Glutamatergic neuron (in vitro differentiated cells): ENCODE measurements at regions not wholly inside any gene's neighbourhood (a gene's known extent, or its start where the extent isn't known, plus 50 kb on each side); places are given as distances from the start of the nearest gene placed in this dataset.

Source experiments
- DNase-seq: peaks from one replicate; pipeline ENCODE4 v3.0.0; 2022
- H3K27ac Mint-ChIP-seq: one replicate; pipeline ENCODE4 v1.8.0; 2020; ENCODE audit warnings: mild to moderate bottlenecking, mixed read lengths, inconsistent platforms; ENCODE audit not compliant: unreplicated experiment
- H3K27me3 Mint-ChIP-seq: one replicate; pipeline ENCODE4 v1.8.0; 2020; ENCODE audit warnings: mild to moderate bottlenecking, moderate library complexity, mixed read lengths, inconsistent platforms; ENCODE audit not compliant: unreplicated experiment
- H3K36me3 Mint-ChIP-seq: one replicate; pipeline ENCODE4 v1.8.0; 2020; ENCODE audit warnings: mild to moderate bottlenecking, mixed read lengths, inconsistent platforms; ENCODE audit not compliant: unreplicated experiment
- H3K4me1 Mint-ChIP-seq: one replicate; pipeline ENCODE4 v1.8.0; 2020; ENCODE audit warnings: mild to moderate bottlenecking, low read depth, mixed read lengths, inconsistent platforms; ENCODE audit not compliant: unreplicated experiment
- H3K4me3 Mint-ChIP-seq: one replicate; pipeline ENCODE4 v1.8.0; 2020; ENCODE audit warnings: mild to moderate bottlenecking, mixed read lengths, inconsistent platforms; ENCODE audit not compliant: unreplicated experiment
- H3K9me3 Mint-ChIP-seq: one replicate; pipeline ENCODE4 v1.8.0; 2020; ENCODE audit warnings: mild to moderate bottlenecking, moderate library complexity, mixed read lengths, inconsistent platforms; ENCODE audit not compliant: unreplicated experiment
- TF ChIP-seq, protein P1 (sequence below): fragments of 200-600 bp; sonication (generic); IDR thresholded peaks from one replicate; pipeline ENCODE4 v1.5.0; 2021; ENCODE audit not compliant: partially characterized antibody, unreplicated experiment

GRCh38 chr4:81351654-81352445, 119.9 kb downstream of the RASGEF1B start:
- H3K27me3 Mint-ChIP-seq = peaks cover 1% of the 10 kb centered on the region

GRCh38 chr4:81350040-81350439, 121.7 kb downstream of the RASGEF1B start:
- no peak for DNase-seq
- Mint-ChIP-seq H3K4me1 (peaks cover 21% of the 10 kb centered on the region), H3K27ac (no peak overlapping the region), H3K9me3 (peaks cover 3% of the 10 kb centered on the region), H3K4me3 (no peak overlapping the region), H3K36me3 (peaks cover 4% of the 10 kb centered on the region), H3K27me3 (peaks cover 4% of the 10 kb centered on the region)
- TF ChIP-seq, protein P1, sequence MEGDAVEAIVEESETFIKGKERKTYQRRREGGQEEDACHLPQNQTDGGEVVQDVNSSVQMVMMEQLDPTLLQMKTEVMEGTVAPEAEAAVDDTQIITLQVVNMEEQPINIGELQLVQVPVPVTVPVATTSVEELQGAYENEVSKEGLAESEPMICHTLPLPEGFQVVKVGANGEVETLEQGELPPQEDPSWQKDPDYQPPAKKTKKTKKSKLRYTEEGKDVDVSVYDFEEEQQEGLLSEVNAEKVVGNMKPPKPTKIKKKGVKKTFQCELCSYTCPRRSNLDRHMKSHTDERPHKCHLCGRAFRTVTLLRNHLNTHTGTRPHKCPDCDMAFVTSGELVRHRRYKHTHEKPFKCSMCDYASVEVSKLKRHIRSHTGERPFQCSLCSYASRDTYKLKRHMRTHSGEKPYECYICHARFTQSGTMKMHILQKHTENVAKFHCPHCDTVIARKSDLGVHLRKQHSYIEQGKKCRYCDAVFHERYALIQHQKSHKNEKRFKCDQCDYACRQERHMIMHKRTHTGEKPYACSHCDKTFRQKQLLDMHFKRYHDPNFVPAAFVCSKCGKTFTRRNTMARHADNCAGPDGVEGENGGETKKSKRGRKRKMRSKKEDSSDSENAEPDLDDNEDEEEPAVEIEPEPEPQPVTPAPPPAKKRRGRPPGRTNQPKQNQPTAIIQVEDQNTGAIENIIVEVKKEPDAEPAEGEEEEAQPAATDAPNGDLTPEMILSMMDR = no peak

More at GRCh38 chr4:81351654-81352445, 119.9 kb downstream of the RASGEF1B start:
- DNase-seq = peak; percentile 80
- Mint-ChIP-seq H3K36me3 (no peaks in the 10 kb centered on the region), H3K27ac (no peak overlapping the region), H3K4me1 (peaks cover 21% of the 10 kb centered on the region), H3K9me3 (peaks cover 1% of the 10 kb centered on the region), H3K4me3 (peak overlapping the region; percentile 30)
- TF ChIP-seq, protein P1 = peak; percentile 90

- H3K27me3 Mint-ChIP-seq = peaks cover 3% of the 10 kb centered on the region
- TF ChIP-seq, protein P1 = no peak
- peaks cover 3% of the 10 kb centered on the region for H3K9me3 Mint-ChIP-seq
- no peak overlapping the region for H3K4me3 Mint-ChIP-seq
- H3K27ac Mint-ChIP-seq = peak overlapping the region; percentile 1
- no peak for DNase-seq
- peaks cover 21% of the 10 kb centered on the region for H3K4me1 Mint-ChIP-seq
- H3K36me3 Mint-ChIP-seq = peaks cover 4% of the 10 kb centered on the region
These were observed 123.0 kb downstream of the RASGEF1B start for GRCh38 chr4:81348778-81349094.

DNA sequence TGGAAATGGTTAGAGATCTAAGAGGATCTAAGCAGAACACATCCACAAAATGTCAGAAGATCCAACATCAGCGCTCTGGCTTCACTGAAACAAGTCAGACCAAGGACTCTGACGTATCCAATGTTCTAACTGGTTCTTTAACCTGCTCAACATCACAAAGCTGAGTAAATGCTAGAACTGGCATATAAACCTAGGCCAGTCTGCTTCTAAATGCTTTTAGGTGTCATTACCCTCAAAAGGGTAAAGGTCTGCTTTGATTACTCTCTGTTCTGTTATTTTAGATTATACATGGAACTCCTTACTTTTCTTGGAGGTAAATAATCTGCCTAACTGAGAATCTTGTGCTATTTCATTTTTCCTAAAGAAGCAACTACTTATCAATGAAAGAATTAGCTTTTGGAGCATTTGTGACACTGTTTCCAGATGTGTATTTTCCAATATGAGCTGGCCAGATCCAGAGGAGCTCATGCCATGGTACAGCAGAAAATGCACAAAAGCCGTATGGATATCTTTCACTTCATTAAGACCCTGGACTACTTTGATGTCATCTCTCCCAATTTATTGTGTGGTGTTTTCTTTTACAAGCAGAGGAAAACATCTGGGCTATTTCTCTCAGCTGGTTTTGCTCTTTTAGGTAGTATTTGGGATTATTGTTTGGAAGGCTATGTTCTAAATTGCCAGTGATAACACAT, 123.5 kb downstream of the RASGEF1B start:
- TF ChIP-seq, protein P1 = no peak
- Mint-ChIP-seq H3K36me3 (peaks cover 4% of the 10 kb centered on the region), H3K27me3 (peaks cover 3% of the 10 kb centered on the region), H3K4me3 (no peak overlapping the region), H3K4me1 (peaks cover 21% of the 10 kb centered on the region), H3K9me3 (peaks cover 3% of the 10 kb centered on the region), H3K27ac (peak overlapping the region; percentile 1)
- no peak for DNase-seq

DNA sequence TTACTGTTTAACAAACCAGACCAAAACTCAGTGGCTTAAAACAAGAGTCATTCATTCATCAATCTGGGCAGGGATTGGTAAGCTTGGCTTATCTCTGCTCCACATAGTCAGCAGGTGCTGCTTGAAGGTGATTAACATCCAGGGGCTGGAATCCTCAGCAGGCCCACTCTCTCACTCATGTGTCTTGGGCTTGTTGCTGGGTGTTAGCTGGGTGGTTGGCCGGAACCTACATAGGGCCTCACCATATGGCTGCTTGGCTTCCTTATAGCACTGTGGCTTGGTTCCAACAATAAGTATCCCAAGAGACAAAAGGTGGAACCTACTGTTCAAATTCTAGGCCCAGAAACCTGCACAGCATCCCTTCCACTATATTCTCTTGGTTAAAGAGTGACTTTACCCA, 125.0 kb downstream of the RASGEF1B start:
- H3K27ac Mint-ChIP-seq = no peak overlapping the region
- peaks cover 20% of the 10 kb centered on the region for H3K4me1 Mint-ChIP-seq
- TF ChIP-seq, protein P1 = no peak
- peaks cover 3% of the 10 kb centered on the region for H3K27me3 Mint-ChIP-seq
- H3K36me3 Mint-ChIP-seq = peaks cover 4% of the 10 kb centered on the region
- DNase-seq = no peak
- no peak overlapping the region for H3K4me3 Mint-ChIP-seq
- H3K9me3 Mint-ChIP-seq = peaks cover 3% of the 10 kb centered on the region
